Liver (tissue), 8 donors: ENCODE measurements at regions not wholly inside any gene's neighbourhood (a gene's known extent, or its start where the extent isn't known, plus 50 kb on each side); places are given as distances from the start of the nearest gene placed in this dataset.

ENCODE experiments used
- DNase-seq: peaks from one replicate; pipeline ENCODE4 v3.0.0-alpha.2; 2017; ENCODE audit warnings: low spot score
- H3K27ac ChIP-seq, 2 donors: one replicate each; pipeline ENCODE4 v1.7.0; 2013; ENCODE audit warnings: inconsistent platforms in 2 of 2, low read length in 2 of 2, control low read depth in 1 of 2, low read depth in 1 of 2, mild to moderate bottlenecking in 1 of 2
- H3K27me3 ChIP-seq, 4 donors: one replicate each; pipeline versions ENCODE4 v1.6.1 to v1.7.0; 2013; ENCODE audit warnings: low read length in 3 of 4, inconsistent platforms in 1 of 4, mild to moderate bottlenecking in 1 of 4, moderate library complexity in 1 of 4; ENCODE audit not compliant: control insufficient read depth in 4 of 4, insufficient read depth in 4 of 4
- H3K36me3 ChIP-seq, 4 donors: one replicate each; pipeline versions ENCODE4 v1.6.1 to v1.7.0; 2013; ENCODE audit warnings: low read length in 3 of 4, mild to moderate bottlenecking in 3 of 4, low read depth in 1 of 4, moderate library complexity in 1 of 4; ENCODE audit not compliant: control insufficient read depth in 4 of 4, insufficient read depth in 3 of 4
- H3K4me1 ChIP-seq, 4 donors: one replicate each; pipeline versions ENCODE4 v1.6.1 to v1.7.0; 2013; ENCODE audit warnings: low read length in 3 of 4, mild to moderate bottlenecking in 3 of 4, moderate library complexity in 1 of 4; ENCODE audit not compliant: control insufficient read depth in 4 of 4, insufficient read depth in 4 of 4
- H3K4me3 ChIP-seq, 3 donors: one replicate each; pipeline versions ENCODE4 v1.6.1 to v1.7.0; 2013; ENCODE audit warnings: low read length in 3 of 3, control low read depth in 1 of 3, low read depth in 1 of 3, mild to moderate bottlenecking in 1 of 3
- H3K9ac ChIP-seq, 2 donors: one replicate each; pipeline ENCODE4 v1.7.0; 2013; ENCODE audit warnings: low read length in 2 of 2, mild to moderate bottlenecking in 2 of 2, moderate library complexity in 2 of 2, control low read depth in 1 of 2, low read depth in 1 of 2
- H3K9me3 ChIP-seq, 4 donors: one replicate each; pipeline versions ENCODE4 v1.6.1 to v1.7.0; 2013; ENCODE audit warnings: low read length in 3 of 4; ENCODE audit not compliant: control insufficient read depth in 4 of 4
- ATF3 ChIP-seq: IDR thresholded peaks from 2 replicates; pipeline ENCODE4 v1.6.1; 2016; ENCODE audit warnings: antibody characterized with exemption
- CTCF ChIP-seq: fragments of 150-350 bp; IDR thresholded peaks from 2 replicates; pipeline ENCODE4 v1.5.1; 2017; ENCODE audit warnings: improper control_type of control experiment, low read depth, low read length; ENCODE audit not compliant: missing input control
- EGR1 ChIP-seq, 2 donors: IDR thresholded peaks; 2 replicates each; pipeline ENCODE4 v1.6.1; 2016 to 2018; ENCODE audit warnings: antibody characterized with exemption in 2 of 2, low read depth in 2 of 2
- FOXA1 ChIP-seq: IDR thresholded peaks from 2 replicates; pipeline ENCODE4 v1.6.1; 2016; ENCODE audit warnings: antibody characterized with exemption
- FOXA2 ChIP-seq: IDR thresholded peaks from 2 replicates; pipeline ENCODE4 v1.6.1; 2016; ENCODE audit warnings: antibody characterized with exemption
- GABPA ChIP-seq, 2 donors: IDR thresholded peaks in 1 of 2; conservative IDR thresholded peaks in 1 of 2; 2 replicates each; pipeline ENCODE4 v1.6.1; 2016; ENCODE audit warnings: antibody characterized with exemption in 2 of 2, mild to moderate bottlenecking in 1 of 2, moderate library complexity in 1 of 2
- HNF4A ChIP-seq, 2 donors: conservative IDR thresholded peaks; 2 replicates each; pipeline ENCODE4 v1.6.1; 2016; ENCODE audit warnings: antibody characterized with exemption in 2 of 2, mild to moderate bottlenecking in 2 of 2
- HNF4G ChIP-seq: IDR thresholded peaks from 2 replicates; pipeline ENCODE4 v1.6.1; 2016; ENCODE audit warnings: antibody characterized with exemption
- JUND ChIP-seq, 2 donors: IDR thresholded peaks; 2 replicates each; pipeline ENCODE4 v1.6.1; 2016; ENCODE audit warnings: antibody characterized with exemption in 2 of 2
- MAX ChIP-seq: IDR thresholded peaks from 2 replicates; pipeline ENCODE4 v1.6.1; 2016; ENCODE audit warnings: antibody characterized with exemption
- NR2F2 ChIP-seq: IDR thresholded peaks from 2 replicates; pipeline ENCODE4 v1.6.1; 2016; ENCODE audit warnings: antibody characterized with exemption
- RAD21 ChIP-seq, 2 donors: IDR thresholded peaks; 2 replicates each; pipeline ENCODE4 v1.6.1; 2016; ENCODE audit warnings: antibody characterized with exemption in 2 of 2, mild to moderate bottlenecking in 2 of 2
- REST ChIP-seq: IDR thresholded peaks from 2 replicates; pipeline ENCODE4 v1.6.1; 2016; ENCODE audit warnings: antibody characterized with exemption, mild to moderate bottlenecking
- RXRA ChIP-seq, 2 donors: IDR thresholded peaks; 2 replicates each; pipeline ENCODE4 v1.6.1; 2017 to 2018; ENCODE audit warnings: antibody characterized with exemption in 2 of 2, mild to moderate bottlenecking in 1 of 2
- SP1 ChIP-seq: IDR thresholded peaks from 2 replicates; pipeline ENCODE4 v1.6.1; 2018; ENCODE audit warnings: antibody characterized with exemption, mild to moderate bottlenecking
- TAF1 ChIP-seq: conservative IDR thresholded peaks from 2 replicates; pipeline ENCODE4 v1.6.1; 2016; ENCODE audit warnings: antibody characterized with exemption, mild to moderate bottlenecking
- YY1 ChIP-seq: IDR thresholded peaks from 2 replicates; pipeline ENCODE4 v1.6.1; 2016; ENCODE audit warnings: antibody characterized with exemption, mild to moderate bottlenecking
- ZBTB33 ChIP-seq: IDR thresholded peaks from 2 replicates; pipeline ENCODE4 v1.6.1; 2016; ENCODE audit warnings: antibody characterized with exemption
- WGBS: extraction: QIAGEN DNeasy Blood & Tissue Kit; methylation state at CpG from one replicate; pipeline ENCODE4 v1.1.7; 2013; 5-methylcytosine and 5-hydroxymethylcytosine counted together
- donor health status: healthy.
- donor health status: healthy.
- donor health status: healthy.
- donor health status: healthy.
- donor health status: healthy.

- TF ChIP-seq ATF3 (no peak), GABPA (IDR thresholded peaks at IDR 0.05 in 1 of 2, conservative IDR thresholded peaks at IDR 0.05 in 1 of 2) (no peak), NR2F2 (no peak), FOXA1 (no peak), HNF4A (conservative IDR thresholded peaks at IDR 0.05) (no peak), SP1 (no peak), YY1 (no peak), HNF4G (no peak)
These were observed 336.2 kb downstream of the SETD4 start (continued) for GRCh38 chr21:35724156-35724555.

- H3K36me3 ChIP-seq = no peaks in the 10 kb centered on the region
- no peak for TF ChIP-seq FOXA2
- TF ChIP-seq HNF4A (conservative IDR thresholded peaks at IDR 0.05) = no peak
- TF ChIP-seq JUND (IDR thresholded peaks at IDR 0.05) = no peak
- TF ChIP-seq RAD21 (IDR thresholded peaks at IDR 0.05) = no peak
- no peak for TF ChIP-seq MAX
- no peak for TF ChIP-seq EGR1 (IDR thresholded peaks at IDR 0.05; ENCODE audit: low read depth in 2 of 2)
- TF ChIP-seq FOXA1 = no peak
- no peak for TF ChIP-seq GABPA (IDR thresholded peaks at IDR 0.05 in 1 of 2, conservative IDR thresholded peaks at IDR 0.05 in 1 of 2)
- TF ChIP-seq ZBTB33 = no peak
- no peak overlapping the region for H3K27ac ChIP-seq
- no peak overlapping the region for H3K4me3 ChIP-seq
- peaks cover 0 to 4% (median 0%) of the 10 kb centered on the region in 4 donors for H3K27me3 ChIP-seq
- no peak overlapping the region for H3K9ac ChIP-seq
- 71% methylated on average over 4 of the region's 4 CpGs for WGBS
- no peaks in the 10 kb centered on the region for H3K9me3 ChIP-seq
- DNase-seq = no peak
- peaks cover 0 to 7% (median 3%) of the 10 kb centered on the region in 4 donors for H3K4me1 ChIP-seq
These were observed 338.6 kb downstream of the SETD4 start for GRCh38 chr21:35721701-35722100.

- Histone ChIP-seq H3K27ac (no peak overlapping the region), H3K36me3 (no peaks in the 10 kb centered on the region), H3K9me3 (no peaks in the 10 kb centered on the region), H3K4me3 (no peak overlapping the region), H3K9ac (no peak overlapping the region), H3K27me3 (peaks cover 0 to 4% (median 0%) of the 10 kb centered on the region in 4 donors), H3K4me1 (peaks cover 0 to 7% (median 3%) of the 10 kb centered on the region in 4 donors)
- TF ChIP-seq EGR1 (IDR thresholded peaks at IDR 0.05; ENCODE audit: low read depth in 2 of 2) (no peak), CTCF (no peak), GABPA (IDR thresholded peaks at IDR 0.05 in 1 of 2, conservative IDR thresholded peaks at IDR 0.05 in 1 of 2) (no peak), HNF4G (no peak), MAX (no peak), FOXA1 (no peak), NR2F2 (no peak), REST (no peak), ATF3 (no peak), HNF4A (conservative IDR thresholded peaks at IDR 0.05) (no peak), FOXA2 (no peak), TAF1 (no peak), YY1 (no peak), JUND (IDR thresholded peaks at IDR 0.05) (no peak), SP1 (no peak), ZBTB33 (no peak), RXRA (IDR thresholded peaks at IDR 0.05) (no peak), RAD21 (IDR thresholded peaks at IDR 0.05) (no peak)
- 77% methylated on average over 6 of the region's 6 CpGs for WGBS
- DNase-seq = no peak
These were observed 340.1 kb downstream of the SETD4 start for GRCh38 chr21:35720208-35720731.
